ENCODE measurements at regions not wholly inside any gene's neighbourhood (a gene's known extent, or its start where the extent isn't known, plus 50 kb on each side); places are given as distances from the start of the nearest gene placed in this dataset.

- TF ChIP-seq SNAI2 (CRISPR knock-in tag; IDR thresholded peaks at IDR 0.05) = no peak
- no peak for TF ChIP-seq ZFP3 (CRISPR knock-in tag; IDR thresholded peaks at IDR 0.05)
- TF ChIP-seq CSRNP3 (CRISPR knock-in tag; IDR thresholded peaks at IDR 0.05) = no peak
- TF ChIP-seq TSHZ2 (CRISPR knock-in tag; IDR thresholded peaks at IDR 0.05) = no peak
- ATAC-seq = no peak
Measured at GRCh38 chr5:167577616-167578015, 713.8 kb upstream of the WWC1 start.

- ATAC-seq = no peak
- TF ChIP-seq CSDC2 (CRISPR knock-in tag; IDR thresholded peaks at IDR 0.05) (no peak), RARB (CRISPR knock-in tag; IDR thresholded peaks at IDR 0.05) (no peak), GLIS3 (CRISPR knock-in tag; IDR thresholded peaks at IDR 0.05) (no peak), ZNF565 (CRISPR knock-in tag; conservative IDR thresholded peaks at IDR 0.05; ENCODE audit: low read depth) (no peak), TOX (CRISPR knock-in tag; IDR thresholded peaks at IDR 0.05; ENCODE audit: borderline replicate concordance) (no peak), SNAI2 (CRISPR knock-in tag; IDR thresholded peaks at IDR 0.05) (no peak), BACH2 (CRISPR knock-in tag; IDR thresholded peaks at IDR 0.05; ENCODE audit: borderline replicate concordance) (no peak), CSRNP3 (CRISPR knock-in tag; IDR thresholded peaks at IDR 0.05) (no peak), ZC3H10 (CRISPR knock-in tag; IDR thresholded peaks at IDR 0.05) (no peak), OSR1 (CRISPR knock-in tag; IDR thresholded peaks at IDR 0.05) (no peak), ZFP3 (CRISPR knock-in tag; IDR thresholded peaks at IDR 0.05) (no peak)
Measured at GRCh38 chr5:167578977-167579692, 712.3 kb upstream of the WWC1 start.

- no peak for ATAC-seq
- TF ChIP-seq RARB (CRISPR knock-in tag; IDR thresholded peaks at IDR 0.05) = no peak
- TF ChIP-seq CSDC2 (CRISPR knock-in tag; IDR thresholded peaks at IDR 0.05) = no peak
Measured at GRCh38 chr5:167579693-167580055, 711.8 kb upstream of the WWC1 start.

- no peak for ATAC-seq
- TF ChIP-seq ARNTL (CRISPR knock-in tag; IDR thresholded peaks at IDR 0.05; ENCODE audit: borderline replicate concordance, low read depth) = no peak
- no peak for TF ChIP-seq ZNF565 (CRISPR knock-in tag; conservative IDR thresholded peaks at IDR 0.05; ENCODE audit: low read depth)
- no peak for TF ChIP-seq CREB5 (CRISPR knock-in tag; IDR thresholded peaks at IDR 0.05; ENCODE audit: low read depth)
- TF ChIP-seq TOX (CRISPR knock-in tag; IDR thresholded peaks at IDR 0.05; ENCODE audit: borderline replicate concordance) = no peak
- TF ChIP-seq CSRNP3 (CRISPR knock-in tag; IDR thresholded peaks at IDR 0.05) = no peak
- no peak for TF ChIP-seq ZNF8 (CRISPR knock-in tag; IDR thresholded peaks at IDR 0.05)
- TF ChIP-seq TSHZ2 (CRISPR knock-in tag; IDR thresholded peaks at IDR 0.05) = no peak
- no peak for TF ChIP-seq CSDC2 (CRISPR knock-in tag; IDR thresholded peaks at IDR 0.05)
- TF ChIP-seq ESRRG (CRISPR knock-in tag; IDR thresholded peaks at IDR 0.05) = no peak
- no peak for TF ChIP-seq PPARA (CRISPR knock-in tag; IDR thresholded peaks at IDR 0.05; ENCODE audit: borderline replicate concordance)
- no peak for TF ChIP-seq ZFP30 (CRISPR knock-in tag; IDR thresholded peaks at IDR 0.05)
- no peak for TF ChIP-seq ISL1 (CRISPR knock-in tag; IDR thresholded peaks at IDR 0.05)
- TF ChIP-seq POU6F1 (CRISPR knock-in tag; IDR thresholded peaks at IDR 0.05; ENCODE audit: borderline replicate concordance, low read depth) = no peak
- no peak for TF ChIP-seq GLIS3 (CRISPR knock-in tag; IDR thresholded peaks at IDR 0.05)
- no peak for TF ChIP-seq TCF4 (CRISPR knock-in tag; IDR thresholded peaks at IDR 0.05; ENCODE audit: borderline replicate concordance)
- TF ChIP-seq OSR1 (CRISPR knock-in tag; IDR thresholded peaks at IDR 0.05) = no peak
Measured at GRCh38 chr5:167580608-167581007, 710.8 kb upstream of the WWC1 start.

All from SK-N-SH treated with all-trans-retinoic acid at 6 μM for 48 hours (cell line).